ENCODE measurements at regions not wholly inside any gene's neighbourhood (a gene's known extent, or its start where the extent isn't known, plus 50 kb on each side); places are given as distances from the start of the nearest gene placed in this dataset.

DNA sequence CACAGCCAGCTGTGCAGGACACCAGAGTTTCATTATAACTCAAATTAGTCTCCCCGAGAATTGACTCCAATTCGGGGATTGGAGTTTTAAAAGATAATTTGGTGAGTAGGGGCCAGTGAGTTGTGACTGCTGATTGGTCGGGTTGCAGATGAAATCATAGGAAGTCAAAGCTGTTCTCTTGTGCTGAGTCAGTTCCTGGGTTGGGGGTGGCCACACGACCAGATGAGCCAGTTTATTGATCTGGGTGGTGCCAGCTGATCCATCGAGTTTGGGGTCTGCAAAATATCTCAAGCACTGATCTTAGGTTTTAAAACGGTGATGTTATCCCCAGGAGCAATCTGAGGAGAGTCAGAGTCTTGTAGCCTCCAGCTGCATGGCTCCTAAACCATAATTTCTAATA is 82.7 kb upstream of the SLC66A3 start:
- TF ChIP-seq MAFK (IDR thresholded peaks at IDR 0.05; ENCODE audit: low read depth, low read length) (no peak), BHLHE40 (IDR thresholded peaks at IDR 0.05; ENCODE audit: low read depth, low read length) (no peak), ELK1 (IDR thresholded peaks at IDR 0.05; ENCODE audit: borderline replicate concordance, low read depth, low read length) (no peak), CTCF (conservative IDR thresholded peaks at IDR 0.05; ENCODE audit: low read depth, low read length) (no peak), POLR2A (IDR thresholded peaks at IDR 0.05; ENCODE audit: low read depth, low read length) (no peak), CEBPB (IDR thresholded peaks at IDR 0.05; ENCODE audit: low read depth, low read length) (no peak), RAD21 (IDR thresholded peaks at IDR 0.05; ENCODE audit: low read length) (no peak), RCOR1 (IDR thresholded peaks at IDR 0.05; ENCODE audit: insufficient replicate concordance, low read length) (no peak), SMC3 (IDR thresholded peaks at IDR 0.05; ENCODE audit: low read depth, low read length) (no peak)
